HT1080 (cell line): ENCODE measurements at regions not wholly inside any gene's neighbourhood (a gene's known extent, or its start where the extent isn't known, plus 50 kb on each side); places are given as distances from the start of the nearest gene placed in this dataset.

Experiments used
- DNase-seq: peaks from one replicate; pipeline ENCODE4 v3.0.0-alpha.2; 2015; ENCODE audit warnings: low read depth

GRCh38 chr7:139159900-139160675 is 50.6 kb upstream of the ZC3HAV1 start:
- peak; percentile 77 for DNase-seq

- no peak for DNase-seq
These were observed 59.0 kb upstream of the ZC3HAV1 start for GRCh38 chr7:139168479-139168878.

- DNase-seq, result no peak
These were observed 60.3 kb upstream of the ZC3HAV1 start for GRCh38 chr7:139169816-139170215.

- DNase-seq, result no peak
These were observed 58.3 kb upstream of the UBN2 start for GRCh38 chr7:139172775-139173174.

GRCh38 chr7:139177696-139178095 is 53.3 kb upstream of the UBN2 start:
- DNase-seq, result no peak

GRCh38 chr7:139180700-139181311 is 50.2 kb upstream of the UBN2 start:
- DNase-seq, result peak; percentile 7
